Upper lobe of left lung (tissue), 4 donors: ENCODE measurements at regions not wholly inside any gene's neighbourhood (a gene's known extent, or its start where the extent isn't known, plus 50 kb on each side); places are given as distances from the start of the nearest gene placed in this dataset.

Experiments used
- EP300 ChIP-seq, 4 donors: sonication (generic); formaldehyde crosslinking; IDR thresholded peaks; one replicate each; pipeline ENCODE4 v1.5.1; 2017; ENCODE audit warnings: antibody characterized with exemption in 4 of 4, control low read depth in 2 of 4
- POLR2A ChIP-seq, 4 donors: fragments of 450-650 bp; IDR thresholded peaks; one replicate each; pipeline ENCODE4 v1.5.1; 2016 to 2017; ENCODE audit warnings: antibody characterized with exemption in 4 of 4, mild to moderate bottlenecking in 2 of 4

- TF ChIP-seq POLR2A (IDR thresholded peaks at IDR 0.05) (no peak), EP300 (IDR thresholded peaks at IDR 0.05) (no peak)
Observed at GRCh38 chr10:131573707-131574106, 262.2 kb upstream of the TCERG1L start.
